SK-N-SH (cell line): ENCODE measurements at regions not wholly inside any gene's neighbourhood (a gene's known extent, or its start where the extent isn't known, plus 50 kb on each side); places are given as distances from the start of the nearest gene placed in this dataset.

Experiments
- CTCF ChIA-PET: fragments of 300-600, 350-600 bp; formaldehyde crosslinking; extraction: SDS; loops from one replicate; lab custom pipeline; 2021; lab: Yijun Ruan, JAX
- POLR2A ChIA-PET: fragments of 350-600 bp; sonication (Branson Sonifier 250); formaldehyde crosslinking; extraction: SDS; loops from one replicate; lab custom pipeline; 2020; ENCODE audit warnings: antibody characterized with exemption, inconsistent platforms; lab: Yijun Ruan, JAX
- DNase-seq: peaks from one replicate; pipeline ENCODE4 v3.0.0; 2012
- H2AFZ ChIP-seq: fragments of 200-600 bp; sonication (generic); 2 replicates; pipeline ENCODE4 v1.8.1; 2016; ENCODE audit warnings: antibody characterized with exemption, mild to moderate bottlenecking, low read depth
- H3F3A ChIP-seq: fragments of 200-600 bp; sonication (generic); replicated peaks from 2 replicates; pipeline ENCODE3; 2016; ENCODE audit warnings: antibody characterized with exemption, mild to moderate bottlenecking; ENCODE audit not compliant: insufficient read depth
- H3K27ac ChIP-seq, 2 experiments: fragments of 200-500 bp in 1 of 2; fragments of 200-600 bp in 1 of 2; sonication (Bioruptor generic) in 1 of 2; sonication (generic), shearing (Covaris generic) in 1 of 2; 2 replicates each; pipeline versions ENCODE4 v1.5.1 to v1.6.1; 2014 to 2016; ENCODE audit warnings: low read depth in 2 of 2, inconsistent platforms in 1 of 2, low read length in 1 of 2, mild to moderate bottlenecking in 1 of 2, mixed read lengths in 1 of 2
- H3K27me3 ChIP-seq: fragments of 200-600 bp; sonication (generic), shearing (Covaris generic); 2 replicates; pipeline ENCODE4 v1.6.1; 2016; ENCODE audit warnings: mixed run types; ENCODE audit not compliant: insufficient read depth
- H3K36me3 ChIP-seq, 2 experiments: fragments of 200-500 bp in 1 of 2; fragments of 200-600 bp in 1 of 2; sonication (Bioruptor generic) in 1 of 2; sonication (generic) in 1 of 2; replicated peaks in 1 of 2; 2 replicates each; pipeline versions ENCODE3 to v1.5.1; 2014 to 2016; ENCODE audit warnings: low read length in 1 of 2, mild to moderate bottlenecking in 1 of 2; ENCODE audit not compliant: insufficient read depth in 2 of 2, control insufficient read depth in 1 of 2
- H3K4me1 ChIP-seq, 2 experiments: fragments of 200-500 bp in 1 of 2; fragments of 200-600 bp in 1 of 2; sonication (Bioruptor generic) in 1 of 2; sonication (generic), shearing (Covaris generic) in 1 of 2; 2 replicates each; pipeline versions ENCODE4 v1.5.1 to v1.6.1; 2014 to 2016; ENCODE audit warnings: low read depth in 1 of 2, low read length in 1 of 2, mixed run types in 1 of 2; ENCODE audit not compliant: insufficient read depth in 2 of 2, control insufficient read depth in 1 of 2
- H3K4me2 ChIP-seq: fragments of 200-600 bp; sonication (generic), shearing (Covaris generic); 2 replicates; pipeline ENCODE4 v1.6.1; 2017; ENCODE audit warnings: mixed run types
- H3K4me3 ChIP-seq, 2 experiments: fragments of 200-500 bp in 1 of 2; fragments of 200-600 bp in 1 of 2; sonication (Bioruptor generic) in 1 of 2; sonication (generic), shearing (Covaris generic) in 1 of 2; 2 replicates each; pipeline versions ENCODE4 v1.5.1 to v1.8.1; 2014 to 2016; ENCODE audit warnings: low read depth in 2 of 2, inconsistent platforms in 1 of 2, low read length in 1 of 2, mild to moderate bottlenecking in 1 of 2, mixed read lengths in 1 of 2, moderate library complexity in 1 of 2
- H3K79me2 ChIP-seq: fragments of 200-600 bp; sonication (generic); 2 replicates; pipeline ENCODE4 v1.8.1; 2017; ENCODE audit warnings: mild to moderate bottlenecking; ENCODE audit not compliant: insufficient read depth
- H3K9ac ChIP-seq: fragments of 200-600 bp; sonication (generic); 2 replicates; pipeline ENCODE4 v1.6.1; 2017; ENCODE audit warnings: mixed run types
- H3K9me2 ChIP-seq: fragments of 200-600 bp; sonication (generic); 2 replicates; pipeline ENCODE4 v1.6.1; 2017; ENCODE audit warnings: mixed run types
- H3K9me3 ChIP-seq: fragments of 200-600 bp; sonication (generic); 2 replicates; pipeline ENCODE4 v1.6.1; 2017; ENCODE audit warnings: mixed run types, mild to moderate bottlenecking, moderate library complexity
- H4K20me1 ChIP-seq: fragments of 200-600 bp; sonication (generic); 2 replicates; pipeline ENCODE4 v1.6.1; 2017; ENCODE audit warnings: mild to moderate bottlenecking, mixed run types; ENCODE audit not compliant: insufficient read depth
- ELF1 ChIP-seq: IDR thresholded peaks from 2 replicates; pipeline ENCODE4 v1.4.0; 2012
- EZH2phosphoT487 ChIP-seq: fragments of 200-600 bp; sonication (generic); IDR thresholded peaks from 2 replicates; pipeline ENCODE4 v1.6.1; 2017; ENCODE audit warnings: low read depth, mixed run types, mild to moderate bottlenecking, antibody characterized with exemption, moderate library complexity, borderline replicate concordance
- FOSL2 ChIP-seq: IDR thresholded peaks from 2 replicates; pipeline ENCODE4 v1.4.0; 2012; ENCODE audit warnings: low read depth, mild to moderate bottlenecking, moderate library complexity, borderline replicate concordance
- FOXJ3 ChIP-seq: sonication (generic); formaldehyde crosslinking; IDR thresholded peaks from 2 replicates; pipeline ENCODE4 v1.5.1; 2020; ENCODE audit warnings: mild to moderate bottlenecking, missing genetic modification reagents
- GATA2 ChIP-seq: sonication (generic); formaldehyde crosslinking; IDR thresholded peaks from 2 replicates; pipeline ENCODE4 v1.5.0; 2020; ENCODE audit warnings: mild to moderate bottlenecking, missing genetic modification reagents
- IRF3 ChIP-seq: fragments of 150-350 bp; IDR thresholded peaks from 2 replicates; pipeline ENCODE4 v1.6.1; 2016; ENCODE audit warnings: mild to moderate bottlenecking, low read depth, low read length
- MEF2A ChIP-seq: IDR thresholded peaks from 2 replicates; pipeline ENCODE4 v1.4.0; 2012; ENCODE audit warnings: low read depth, borderline replicate concordance
- RAD21 ChIP-seq: IDR thresholded peaks from 2 replicates; pipeline ENCODE4 v1.6.1; 2012; ENCODE audit warnings: mild to moderate bottlenecking, low read length
- RCOR1 ChIP-seq: fragments of 150-350 bp; IDR thresholded peaks from 2 replicates; pipeline ENCODE4 v1.6.1; 2017; ENCODE audit warnings: antibody characterized with exemption, low read length
- REST ChIP-seq: IDR thresholded peaks from 2 replicates; pipeline ENCODE4 v1.6.1; 2012; ENCODE audit warnings: mild to moderate bottlenecking, low read depth, low read length, moderate library complexity
- RFX5 ChIP-seq: IDR thresholded peaks from 2 replicates; pipeline ENCODE4 v1.6.1; 2012; ENCODE audit warnings: mild to moderate bottlenecking, improper control_type of control experiment, low read length
- SMC3 ChIP-seq: IDR thresholded peaks from 2 replicates; pipeline ENCODE4 v1.6.1; 2012; ENCODE audit warnings: low read depth, low read length, improper control_type of control experiment
- WGBS: methylation state at CpG from one replicate; pipeline ENCODE4 v1.1.6; 2017; ENCODE audit warnings: low lambda C conversion rate; 5-methylcytosine and 5-hydroxymethylcytosine counted together
- TF ChIP-seq, protein P1 (sequence below): fragments of 200-600 bp; sonication (generic); IDR thresholded peaks from 2 replicates; pipeline ENCODE4 v1.6.1; 2017; ENCODE audit warnings: antibody characterized with exemption, mild to moderate bottlenecking, moderate library complexity

- no peak overlapping the region for H3K4me3 ChIP-seq
- WGBS, result 0% methylated on average over 2 of the region's 2 CpGs
- H2AFZ ChIP-seq, result no peak overlapping the region
- H3K4me1 ChIP-seq, result no peaks in the 10 kb centered on the region
- no peak overlapping the region for H3K4me2 ChIP-seq
- no peaks in the 10 kb centered on the region for H4K20me1 ChIP-seq
- no peaks in the 10 kb centered on the region for H3K9me3 ChIP-seq
- H3K9ac ChIP-seq, result no peak overlapping the region
- H3K27ac ChIP-seq, result no peak overlapping the region
- no peaks in the 10 kb centered on the region for H3K79me2 ChIP-seq
- DNase-seq, result no peak
- no peaks in the 10 kb centered on the region for H3K36me3 ChIP-seq
- H3F3A ChIP-seq, result no peaks in the 10 kb centered on the region
- ChIA-PET POLR2A (no interaction called here), CTCF (interaction anchor here (0.6 to 1.4 kb wide), 2 partner anchors 13 to 523 kb away, joined by 3 to 4 read pairs; no protein-coding TSS in a partner anchor)
- no peaks in the 10 kb centered on the region for H3K9me2 ChIP-seq
- TF ChIP-seq FOSL2, result no peak
- no peak for TF ChIP-seq GATA2 (CRISPR knock-in tag)
- TF ChIP-seq MEF2A, result no peak
- no peak for TF ChIP-seq IRF3
- H3K27me3 ChIP-seq, result no peaks in the 10 kb centered on the region
Observed at GRCh38 chrX:137684591-137684990, 118.7 kb downstream of the ZIC3 start.

DNA sequence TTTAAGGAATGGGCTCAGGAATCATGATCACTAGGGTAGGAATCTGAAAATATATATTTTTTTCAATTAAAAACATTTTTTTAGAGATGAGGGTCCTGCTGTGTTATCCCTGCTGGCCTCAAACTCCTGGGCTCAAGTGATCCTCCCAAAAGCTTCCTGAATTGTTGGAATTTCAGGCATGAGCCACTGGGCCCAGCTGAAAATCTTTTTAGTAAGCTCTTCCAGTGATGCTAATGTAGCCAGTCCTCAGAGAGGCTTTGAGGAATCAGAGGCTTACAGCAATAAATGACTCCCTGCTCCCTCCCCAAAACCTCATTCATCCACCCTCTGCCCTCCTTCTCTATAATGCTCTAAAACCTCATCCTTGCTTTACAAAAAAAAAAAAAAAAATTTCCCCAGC, 129.5 kb downstream of the ZIC3 start:
- no peak overlapping the region for H2AFZ ChIP-seq
- POLR2A ChIA-PET, result no interaction called here
- H3K36me3 ChIP-seq, result no peaks in the 10 kb centered on the region

More for the DNA sequence above, 129.5 kb downstream of the ZIC3 start:
- no peaks in the 10 kb centered on the region for H3F3A ChIP-seq
- H4K20me1 ChIP-seq, result no peaks in the 10 kb centered on the region
- no peak for DNase-seq
- TF ChIP-seq ELF1, result no peak
- TF ChIP-seq RAD21, result no peak
- no peak for TF ChIP-seq EZH2phosphoT487
- TF ChIP-seq RCOR1, result no peak
- no peak for TF ChIP-seq SMC3
- no peak for TF ChIP-seq REST
- TF ChIP-seq, protein P1, sequence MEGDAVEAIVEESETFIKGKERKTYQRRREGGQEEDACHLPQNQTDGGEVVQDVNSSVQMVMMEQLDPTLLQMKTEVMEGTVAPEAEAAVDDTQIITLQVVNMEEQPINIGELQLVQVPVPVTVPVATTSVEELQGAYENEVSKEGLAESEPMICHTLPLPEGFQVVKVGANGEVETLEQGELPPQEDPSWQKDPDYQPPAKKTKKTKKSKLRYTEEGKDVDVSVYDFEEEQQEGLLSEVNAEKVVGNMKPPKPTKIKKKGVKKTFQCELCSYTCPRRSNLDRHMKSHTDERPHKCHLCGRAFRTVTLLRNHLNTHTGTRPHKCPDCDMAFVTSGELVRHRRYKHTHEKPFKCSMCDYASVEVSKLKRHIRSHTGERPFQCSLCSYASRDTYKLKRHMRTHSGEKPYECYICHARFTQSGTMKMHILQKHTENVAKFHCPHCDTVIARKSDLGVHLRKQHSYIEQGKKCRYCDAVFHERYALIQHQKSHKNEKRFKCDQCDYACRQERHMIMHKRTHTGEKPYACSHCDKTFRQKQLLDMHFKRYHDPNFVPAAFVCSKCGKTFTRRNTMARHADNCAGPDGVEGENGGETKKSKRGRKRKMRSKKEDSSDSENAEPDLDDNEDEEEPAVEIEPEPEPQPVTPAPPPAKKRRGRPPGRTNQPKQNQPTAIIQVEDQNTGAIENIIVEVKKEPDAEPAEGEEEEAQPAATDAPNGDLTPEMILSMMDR, result no peak
- no peak for TF ChIP-seq RFX5
- no peak for TF ChIP-seq FOXJ3 (CRISPR knock-in tag)
- CTCF ChIA-PET, result no interaction called here
- H3K27me3 ChIP-seq, result no peaks in the 10 kb centered on the region
- no peak overlapping the region for H3K27ac ChIP-seq
- no peaks in the 10 kb centered on the region for H3K79me2 ChIP-seq
- H3K4me2 ChIP-seq, result no peak overlapping the region
- H3K4me3 ChIP-seq, result no peak overlapping the region
- no peaks in the 10 kb centered on the region for H3K9me2 ChIP-seq
- no peaks in the 10 kb centered on the region for H3K4me1 ChIP-seq
- no peak overlapping the region for H3K9ac ChIP-seq
- no peaks in the 10 kb centered on the region for H3K9me3 ChIP-seq
